ENCODE measurements at regions not wholly inside any gene's neighbourhood (a gene's known extent, or its start where the extent isn't known, plus 50 kb on each side); places are given as distances from the start of the nearest gene placed in this dataset.

DNA sequence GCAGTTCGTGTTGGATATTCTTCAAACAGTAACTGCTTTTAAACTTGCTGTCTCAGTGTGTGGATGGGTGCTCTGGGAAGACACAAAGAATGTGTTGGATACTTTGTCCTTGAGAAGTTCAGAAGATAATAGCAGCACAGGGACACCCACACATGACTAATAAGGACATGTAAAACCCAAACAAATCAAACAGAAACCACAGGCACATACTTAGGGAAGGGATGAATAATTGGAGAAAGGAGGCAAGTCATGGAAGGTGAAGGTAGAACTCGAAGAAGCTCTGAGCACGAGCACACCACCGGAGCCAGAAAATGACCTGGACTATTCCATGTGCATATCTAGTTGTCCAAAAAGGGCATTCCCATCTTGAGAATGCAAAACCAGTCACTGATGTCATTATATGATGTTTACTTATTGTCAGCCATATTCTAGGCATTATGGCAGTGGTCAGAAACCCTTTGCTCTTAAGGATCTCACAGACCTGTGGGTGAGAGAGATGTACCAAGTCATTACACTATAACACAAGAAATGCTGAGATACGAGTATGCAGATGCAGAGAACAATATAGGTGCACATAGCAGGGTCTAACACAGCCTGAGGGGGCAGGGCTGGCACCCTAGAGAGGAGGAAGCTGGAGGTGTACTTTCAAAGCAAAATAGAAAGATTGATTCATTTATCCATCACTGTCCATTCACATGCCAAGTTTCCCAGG, 152.9 kb downstream of the PIK3R1 start:
- TF ChIP-seq SIN3A (IDR thresholded peaks at IDR 0.05; ENCODE audit: borderline replicate concordance, insufficient read depth, low read length) (no peak), POLR2AphosphoS5 (IDR thresholded peaks at IDR 0.05; ENCODE audit: low read depth, low read length) (no peak), FOXP2 (optimal IDR thresholded peaks at IDR 0.05; ENCODE audit: borderline replicate concordance, extremely low read depth, extremely low read length, insufficient read depth) (no peak), TAF1 (IDR thresholded peaks at IDR 0.05; ENCODE audit: borderline replicate concordance, insufficient read depth, low read length) (no peak)
- TF ChIP-seq, protein P1, sequence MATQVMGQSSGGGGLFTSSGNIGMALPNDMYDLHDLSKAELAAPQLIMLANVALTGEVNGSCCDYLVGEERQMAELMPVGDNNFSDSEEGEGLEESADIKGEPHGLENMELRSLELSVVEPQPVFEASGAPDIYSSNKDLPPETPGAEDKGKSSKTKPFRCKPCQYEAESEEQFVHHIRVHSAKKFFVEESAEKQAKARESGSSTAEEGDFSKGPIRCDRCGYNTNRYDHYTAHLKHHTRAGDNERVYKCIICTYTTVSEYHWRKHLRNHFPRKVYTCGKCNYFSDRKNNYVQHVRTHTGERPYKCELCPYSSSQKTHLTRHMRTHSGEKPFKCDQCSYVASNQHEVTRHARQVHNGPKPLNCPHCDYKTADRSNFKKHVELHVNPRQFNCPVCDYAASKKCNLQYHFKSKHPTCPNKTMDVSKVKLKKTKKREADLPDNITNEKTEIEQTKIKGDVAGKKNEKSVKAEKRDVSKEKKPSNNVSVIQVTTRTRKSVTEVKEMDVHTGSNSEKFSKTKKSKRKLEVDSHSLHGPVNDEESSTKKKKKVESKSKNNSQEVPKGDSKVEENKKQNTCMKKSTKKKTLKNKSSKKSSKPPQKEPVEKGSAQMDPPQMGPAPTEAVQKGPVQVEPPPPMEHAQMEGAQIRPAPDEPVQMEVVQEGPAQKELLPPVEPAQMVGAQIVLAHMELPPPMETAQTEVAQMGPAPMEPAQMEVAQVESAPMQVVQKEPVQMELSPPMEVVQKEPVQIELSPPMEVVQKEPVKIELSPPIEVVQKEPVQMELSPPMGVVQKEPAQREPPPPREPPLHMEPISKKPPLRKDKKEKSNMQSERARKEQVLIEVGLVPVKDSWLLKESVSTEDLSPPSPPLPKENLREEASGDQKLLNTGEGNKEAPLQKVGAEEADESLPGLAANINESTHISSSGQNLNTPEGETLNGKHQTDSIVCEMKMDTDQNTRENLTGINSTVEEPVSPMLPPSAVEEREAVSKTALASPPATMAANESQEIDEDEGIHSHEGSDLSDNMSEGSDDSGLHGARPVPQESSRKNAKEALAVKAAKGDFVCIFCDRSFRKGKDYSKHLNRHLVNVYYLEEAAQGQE (IDR thresholded peaks at IDR 0.05; ENCODE audit: insufficient read depth in 1 of 2, low read depth in 2 of 2, low read length in 2 of 2): no peak

DNA sequence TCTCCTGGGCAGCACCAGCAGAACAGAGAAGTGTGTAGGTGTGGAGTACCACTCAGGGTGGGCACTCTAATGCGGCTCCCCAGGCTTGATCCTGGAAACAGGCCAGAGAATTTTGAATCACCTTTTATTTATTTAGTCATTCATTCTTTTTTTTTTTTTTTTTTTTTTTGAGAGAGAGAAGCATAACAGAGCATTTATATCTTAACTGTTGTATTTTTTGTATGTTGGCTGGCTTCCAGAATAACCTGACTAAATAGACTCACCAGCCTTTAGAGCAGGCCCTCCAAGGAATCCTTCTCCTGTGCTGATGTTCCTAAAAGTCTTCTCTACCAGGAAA, 153.4 kb downstream of the PIK3R1 start:
- TF ChIP-seq POLR2AphosphoS5 (IDR thresholded peaks at IDR 0.05; ENCODE audit: low read depth, low read length): no peak
- TF ChIP-seq FOXP2 (optimal IDR thresholded peaks at IDR 0.05; ENCODE audit: borderline replicate concordance, extremely low read depth, extremely low read length, insufficient read depth): no peak
- TF ChIP-seq, protein P1 (IDR thresholded peaks at IDR 0.05; ENCODE audit: insufficient read depth in 1 of 2, low read depth in 2 of 2, low read length in 2 of 2): no peak
- TF ChIP-seq TAF1 (IDR thresholded peaks at IDR 0.05; ENCODE audit: borderline replicate concordance, insufficient read depth, low read length): no peak
- TF ChIP-seq SIN3A (IDR thresholded peaks at IDR 0.05; ENCODE audit: borderline replicate concordance, insufficient read depth, low read length): no peak

DNA sequence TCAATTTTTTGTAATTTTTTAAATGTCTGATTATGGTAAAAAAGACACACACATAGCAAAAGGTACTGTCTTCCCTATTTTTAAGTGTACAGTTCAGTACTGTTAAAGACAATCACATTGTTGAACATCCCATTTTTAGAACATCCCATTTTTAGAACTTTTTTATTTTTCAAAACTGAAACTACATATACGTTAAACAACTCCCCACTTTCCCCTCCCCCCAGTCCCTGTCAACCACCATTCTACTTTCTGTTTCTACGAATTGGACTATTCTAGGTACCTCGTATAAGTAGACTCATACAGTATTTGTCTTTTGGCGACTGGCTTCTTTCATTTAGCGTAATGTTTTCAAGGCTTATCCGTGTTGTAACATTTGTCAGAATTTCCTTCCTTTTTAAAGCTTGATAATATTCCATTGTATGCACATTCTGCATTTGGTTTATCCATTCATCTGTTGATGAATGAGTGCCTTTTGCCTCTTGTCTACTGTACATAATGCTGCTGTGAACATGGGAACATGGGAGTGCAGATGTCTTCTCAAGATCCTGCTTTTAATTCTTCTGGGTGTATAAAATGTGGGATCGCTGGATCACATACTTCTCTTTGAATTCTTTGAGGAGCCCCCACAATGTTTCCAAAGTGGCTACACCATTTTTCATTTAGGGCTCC, 154.0 kb downstream of the PIK3R1 start:
- TF ChIP-seq SIN3A (IDR thresholded peaks at IDR 0.05; ENCODE audit: borderline replicate concordance, insufficient read depth, low read length): no peak
- TF ChIP-seq POLR2AphosphoS5 (IDR thresholded peaks at IDR 0.05; ENCODE audit: low read depth, low read length): no peak
- no peak for TF ChIP-seq FOXP2 (optimal IDR thresholded peaks at IDR 0.05; ENCODE audit: borderline replicate concordance, extremely low read depth, extremely low read length, insufficient read depth)
- TF ChIP-seq TAF1 (IDR thresholded peaks at IDR 0.05; ENCODE audit: borderline replicate concordance, insufficient read depth, low read length): no peak

DNA sequence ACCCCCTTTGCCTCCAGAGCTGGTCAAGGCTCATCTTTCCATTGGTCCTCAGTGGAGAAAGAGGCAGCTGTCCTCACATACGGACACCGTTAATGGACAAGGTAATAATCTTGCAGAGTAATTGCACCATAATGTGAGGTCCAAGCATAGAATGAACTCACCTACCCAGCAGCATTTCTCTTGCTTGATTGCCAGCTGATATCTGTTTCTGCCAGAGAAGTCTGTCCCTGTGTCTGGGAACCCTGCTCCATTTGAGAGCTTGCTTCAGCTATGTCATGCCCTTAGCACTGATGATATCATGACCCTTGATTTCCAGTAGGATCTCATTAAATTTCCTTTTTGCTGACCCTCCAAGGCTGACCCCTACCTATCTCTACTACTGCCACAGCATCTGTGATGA, 154.6 kb downstream of the PIK3R1 start:
- TF ChIP-seq SIN3A (IDR thresholded peaks at IDR 0.05; ENCODE audit: borderline replicate concordance, insufficient read depth, low read length) (no peak), POLR2AphosphoS5 (IDR thresholded peaks at IDR 0.05; ENCODE audit: low read depth, low read length) (no peak), TAF1 (IDR thresholded peaks at IDR 0.05; ENCODE audit: borderline replicate concordance, insufficient read depth, low read length) (no peak), FOXP2 (optimal IDR thresholded peaks at IDR 0.05; ENCODE audit: borderline replicate concordance, extremely low read depth, extremely low read length, insufficient read depth) (no peak)
- TF ChIP-seq, protein P1 (IDR thresholded peaks at IDR 0.05; ENCODE audit: insufficient read depth in 1 of 2, low read depth in 2 of 2, low read length in 2 of 2): no peak

DNA sequence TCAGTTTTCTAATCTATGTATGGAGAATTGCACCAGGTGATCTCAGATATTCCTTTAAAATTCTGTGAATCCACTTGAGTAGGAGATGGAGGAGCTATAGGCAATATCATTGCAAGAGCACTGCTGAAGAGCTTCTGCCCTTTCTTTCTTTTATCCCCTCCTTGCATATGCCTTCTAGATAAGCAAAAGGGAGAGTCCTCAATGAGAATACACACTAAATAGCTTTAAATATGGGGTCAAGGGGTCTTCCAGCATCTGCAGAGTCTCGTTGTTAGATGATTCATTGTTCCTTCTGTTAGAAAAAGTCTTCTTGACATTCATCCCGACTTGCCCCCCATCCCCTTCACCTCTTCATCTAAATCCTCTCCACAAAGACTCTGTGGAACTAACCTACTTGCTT, 156.1 kb downstream of the PIK3R1 start:
- TF ChIP-seq TAF1 (IDR thresholded peaks at IDR 0.05; ENCODE audit: borderline replicate concordance, insufficient read depth, low read length) (no peak), FOXP2 (optimal IDR thresholded peaks at IDR 0.05; ENCODE audit: borderline replicate concordance, extremely low read depth, extremely low read length, insufficient read depth) (no peak), SIN3A (IDR thresholded peaks at IDR 0.05; ENCODE audit: borderline replicate concordance, insufficient read depth, low read length) (no peak), POLR2AphosphoS5 (IDR thresholded peaks at IDR 0.05; ENCODE audit: low read depth, low read length) (no peak)
- TF ChIP-seq, protein P1 (IDR thresholded peaks at IDR 0.05; ENCODE audit: insufficient read depth in 1 of 2, low read depth in 2 of 2, low read length in 2 of 2): no peak

Measured in PFSK-1 (cell line).